ENCODE measurements at regions not wholly inside any gene's neighbourhood (a gene's known extent, or its start where the extent isn't known, plus 50 kb on each side); places are given as distances from the start of the nearest gene placed in this dataset.

DNA sequence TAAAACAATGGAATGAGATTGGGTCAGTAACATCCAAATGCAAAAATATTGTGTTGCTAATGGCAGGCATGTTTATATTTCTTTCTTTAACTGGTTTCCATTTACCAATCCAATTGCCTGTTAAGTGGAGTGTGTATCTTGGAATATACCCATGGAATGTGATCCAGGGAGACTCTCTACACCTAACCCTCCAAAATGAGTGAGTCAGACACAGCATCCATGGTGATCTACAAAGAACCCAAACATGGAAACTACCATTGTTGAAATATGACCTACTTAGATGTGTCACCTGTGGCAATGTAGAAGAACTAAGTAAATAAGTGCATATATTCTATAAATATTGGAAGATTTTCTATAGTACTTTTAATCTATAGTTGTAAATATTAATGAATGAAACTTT, 110.3 kb downstream of the AREG start:
- no peak for TF ChIP-seq POLR2A (IDR thresholded peaks at IDR 0.05)
- TF ChIP-seq, protein P1, sequence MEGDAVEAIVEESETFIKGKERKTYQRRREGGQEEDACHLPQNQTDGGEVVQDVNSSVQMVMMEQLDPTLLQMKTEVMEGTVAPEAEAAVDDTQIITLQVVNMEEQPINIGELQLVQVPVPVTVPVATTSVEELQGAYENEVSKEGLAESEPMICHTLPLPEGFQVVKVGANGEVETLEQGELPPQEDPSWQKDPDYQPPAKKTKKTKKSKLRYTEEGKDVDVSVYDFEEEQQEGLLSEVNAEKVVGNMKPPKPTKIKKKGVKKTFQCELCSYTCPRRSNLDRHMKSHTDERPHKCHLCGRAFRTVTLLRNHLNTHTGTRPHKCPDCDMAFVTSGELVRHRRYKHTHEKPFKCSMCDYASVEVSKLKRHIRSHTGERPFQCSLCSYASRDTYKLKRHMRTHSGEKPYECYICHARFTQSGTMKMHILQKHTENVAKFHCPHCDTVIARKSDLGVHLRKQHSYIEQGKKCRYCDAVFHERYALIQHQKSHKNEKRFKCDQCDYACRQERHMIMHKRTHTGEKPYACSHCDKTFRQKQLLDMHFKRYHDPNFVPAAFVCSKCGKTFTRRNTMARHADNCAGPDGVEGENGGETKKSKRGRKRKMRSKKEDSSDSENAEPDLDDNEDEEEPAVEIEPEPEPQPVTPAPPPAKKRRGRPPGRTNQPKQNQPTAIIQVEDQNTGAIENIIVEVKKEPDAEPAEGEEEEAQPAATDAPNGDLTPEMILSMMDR (IDR thresholded peaks at IDR 0.05), result no peak
- TF ChIP-seq EP300 (IDR thresholded peaks at IDR 0.05), result no peak
